Endothelial cell (in vitro differentiated cells): ENCODE measurements at regions not wholly inside any gene's neighbourhood (a gene's known extent, or its start where the extent isn't known, plus 50 kb on each side); places are given as distances from the start of the nearest gene placed in this dataset.

Source experiments
- DNase-seq: peaks from one replicate; pipeline ENCODE4 v3.0.0; 2021; ENCODE audit warnings: low spot score
- H3K27ac Mint-ChIP-seq: one replicate; pipeline ENCODE4 v1.8.0; 2021; ENCODE audit warnings: mixed read lengths, inconsistent platforms; ENCODE audit not compliant: unreplicated experiment
- H3K27me3 Mint-ChIP-seq: one replicate; pipeline ENCODE4 v1.8.0; 2021; ENCODE audit warnings: mild to moderate bottlenecking, moderate library complexity, mixed read lengths, inconsistent platforms; ENCODE audit not compliant: unreplicated experiment
- H3K36me3 Mint-ChIP-seq: one replicate; pipeline ENCODE4 v1.8.0; 2021; ENCODE audit warnings: mild to moderate bottlenecking, low read depth, mixed read lengths, inconsistent platforms; ENCODE audit not compliant: unreplicated experiment
- H3K4me1 Mint-ChIP-seq: one replicate; pipeline ENCODE4 v1.8.0; 2021; ENCODE audit warnings: mild to moderate bottlenecking, mixed read lengths, inconsistent platforms; ENCODE audit not compliant: unreplicated experiment
- H3K4me3 Mint-ChIP-seq: one replicate; pipeline ENCODE4 v1.8.0; 2021; ENCODE audit warnings: mild to moderate bottlenecking, mixed read lengths, inconsistent platforms; ENCODE audit not compliant: unreplicated experiment
- H3K9me3 Mint-ChIP-seq: one replicate; pipeline ENCODE4 v1.8.0; 2021; ENCODE audit warnings: mixed read lengths, inconsistent platforms; ENCODE audit not compliant: unreplicated experiment
- TF ChIP-seq, protein P1 (sequence below): fragments of 200-600 bp; sonication (generic); IDR thresholded peaks from one replicate; pipeline ENCODE4 v1.5.0; 2021; ENCODE audit warnings: antibody characterized with exemption; ENCODE audit not compliant: unreplicated experiment

DNA sequence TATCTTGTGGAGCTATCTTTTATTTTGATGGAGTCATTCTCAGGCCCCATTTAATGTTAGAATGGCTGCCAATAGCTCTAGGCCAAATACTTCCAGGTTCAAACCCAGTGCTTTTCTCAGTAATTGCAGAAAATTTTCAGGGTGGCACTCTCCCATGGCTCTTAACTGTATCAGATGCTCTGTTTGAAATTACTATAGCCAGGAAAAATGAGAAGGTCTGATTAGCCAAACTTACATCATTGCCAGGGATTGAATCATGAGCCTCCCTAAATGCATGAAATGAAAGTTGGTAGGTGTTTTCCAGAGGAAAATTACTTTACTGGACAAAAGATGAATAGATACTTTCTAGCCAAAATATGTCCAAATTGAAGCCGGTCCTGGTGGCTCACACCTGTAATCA lies 404.8 kb downstream of the MAT2B start:
- H3K27ac Mint-ChIP-seq = no peak overlapping the region
- H3K4me1 Mint-ChIP-seq = no peaks in the 10 kb centered on the region
- no peak for DNase-seq
- no peaks in the 10 kb centered on the region for H3K27me3 Mint-ChIP-seq
- no peak overlapping the region for H3K4me3 Mint-ChIP-seq
- H3K9me3 Mint-ChIP-seq = no peaks in the 10 kb centered on the region
- TF ChIP-seq, protein P1, sequence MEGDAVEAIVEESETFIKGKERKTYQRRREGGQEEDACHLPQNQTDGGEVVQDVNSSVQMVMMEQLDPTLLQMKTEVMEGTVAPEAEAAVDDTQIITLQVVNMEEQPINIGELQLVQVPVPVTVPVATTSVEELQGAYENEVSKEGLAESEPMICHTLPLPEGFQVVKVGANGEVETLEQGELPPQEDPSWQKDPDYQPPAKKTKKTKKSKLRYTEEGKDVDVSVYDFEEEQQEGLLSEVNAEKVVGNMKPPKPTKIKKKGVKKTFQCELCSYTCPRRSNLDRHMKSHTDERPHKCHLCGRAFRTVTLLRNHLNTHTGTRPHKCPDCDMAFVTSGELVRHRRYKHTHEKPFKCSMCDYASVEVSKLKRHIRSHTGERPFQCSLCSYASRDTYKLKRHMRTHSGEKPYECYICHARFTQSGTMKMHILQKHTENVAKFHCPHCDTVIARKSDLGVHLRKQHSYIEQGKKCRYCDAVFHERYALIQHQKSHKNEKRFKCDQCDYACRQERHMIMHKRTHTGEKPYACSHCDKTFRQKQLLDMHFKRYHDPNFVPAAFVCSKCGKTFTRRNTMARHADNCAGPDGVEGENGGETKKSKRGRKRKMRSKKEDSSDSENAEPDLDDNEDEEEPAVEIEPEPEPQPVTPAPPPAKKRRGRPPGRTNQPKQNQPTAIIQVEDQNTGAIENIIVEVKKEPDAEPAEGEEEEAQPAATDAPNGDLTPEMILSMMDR = no peak
- no peaks in the 10 kb centered on the region for H3K36me3 Mint-ChIP-seq

DNA sequence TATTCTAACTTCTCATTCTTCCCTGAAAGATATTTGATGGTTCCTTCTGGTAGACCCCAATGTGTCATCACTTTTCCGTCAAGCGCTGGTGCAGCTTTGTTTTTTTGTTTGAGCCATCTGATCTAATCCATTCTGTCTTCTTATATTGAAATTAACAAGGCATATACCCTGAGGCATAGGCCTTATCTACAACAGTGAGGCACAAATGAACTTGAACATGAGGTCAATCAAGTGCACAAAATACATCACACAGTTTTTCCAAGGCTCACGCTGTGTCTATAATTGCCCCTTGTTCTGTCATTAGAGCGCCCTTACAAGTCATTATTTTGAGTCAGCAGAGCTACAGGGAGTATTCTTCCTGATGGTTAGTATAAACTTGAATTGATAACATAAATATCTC lies 406.6 kb downstream of the MAT2B start:
- H3K4me3 Mint-ChIP-seq = no peak overlapping the region
- no peak overlapping the region for H3K27ac Mint-ChIP-seq
- no peaks in the 10 kb centered on the region for H3K9me3 Mint-ChIP-seq
- DNase-seq = no peak
- TF ChIP-seq, protein P1 = no peak
- peaks cover 6% of the 10 kb centered on the region for H3K4me1 Mint-ChIP-seq
- no peaks in the 10 kb centered on the region for H3K36me3 Mint-ChIP-seq
- no peaks in the 10 kb centered on the region for H3K27me3 Mint-ChIP-seq

DNA sequence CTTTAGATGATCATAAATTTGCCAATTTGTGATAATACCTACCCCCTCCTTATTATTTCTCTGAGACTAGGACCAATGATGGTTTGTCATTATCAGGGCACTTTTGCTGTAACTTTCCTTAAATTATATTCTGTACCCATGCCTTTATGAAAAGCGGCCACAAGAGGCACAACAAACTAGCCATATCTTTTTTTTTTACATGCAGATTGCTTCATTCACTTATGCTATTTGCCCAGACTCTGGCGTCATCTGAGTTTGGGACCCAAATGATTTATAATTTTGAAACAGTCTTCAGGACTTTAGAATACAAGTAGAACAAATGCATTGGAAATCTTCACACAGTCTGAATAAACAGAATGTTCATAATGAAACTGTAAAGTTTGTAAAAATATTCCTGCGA lies 408.1 kb downstream of the MAT2B start:
- Mint-ChIP-seq H3K4me1 (peaks cover 6% of the 10 kb centered on the region), H3K27ac (no peak overlapping the region), H3K4me3 (no peak overlapping the region), H3K9me3 (no peaks in the 10 kb centered on the region), H3K36me3 (no peaks in the 10 kb centered on the region), H3K27me3 (no peaks in the 10 kb centered on the region)
- no peak for DNase-seq
- TF ChIP-seq, protein P1 = no peak

DNA sequence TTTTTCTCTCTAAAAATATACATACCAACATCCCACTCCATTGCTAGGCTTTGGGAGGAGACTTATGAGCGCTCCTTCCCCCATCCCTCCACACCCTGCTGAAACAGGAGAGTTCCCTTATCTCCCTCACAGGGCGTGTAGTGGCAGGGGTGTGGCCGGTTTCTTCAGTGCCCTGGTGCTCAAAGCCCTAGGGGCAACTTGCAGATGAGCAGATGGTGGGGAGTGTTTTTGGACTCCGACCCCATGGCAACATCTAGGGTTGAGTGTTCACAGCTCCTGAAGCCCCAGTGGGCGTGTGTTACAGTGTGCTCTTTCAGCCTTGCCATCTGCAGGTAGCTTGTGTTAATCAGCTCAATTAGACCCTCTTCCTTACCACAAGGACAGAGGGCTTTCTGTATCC lies 409.5 kb downstream of the MAT2B start:
- Mint-ChIP-seq H3K9me3 (no peaks in the 10 kb centered on the region), H3K36me3 (no peaks in the 10 kb centered on the region)
- DNase-seq = no peak

DNA sequence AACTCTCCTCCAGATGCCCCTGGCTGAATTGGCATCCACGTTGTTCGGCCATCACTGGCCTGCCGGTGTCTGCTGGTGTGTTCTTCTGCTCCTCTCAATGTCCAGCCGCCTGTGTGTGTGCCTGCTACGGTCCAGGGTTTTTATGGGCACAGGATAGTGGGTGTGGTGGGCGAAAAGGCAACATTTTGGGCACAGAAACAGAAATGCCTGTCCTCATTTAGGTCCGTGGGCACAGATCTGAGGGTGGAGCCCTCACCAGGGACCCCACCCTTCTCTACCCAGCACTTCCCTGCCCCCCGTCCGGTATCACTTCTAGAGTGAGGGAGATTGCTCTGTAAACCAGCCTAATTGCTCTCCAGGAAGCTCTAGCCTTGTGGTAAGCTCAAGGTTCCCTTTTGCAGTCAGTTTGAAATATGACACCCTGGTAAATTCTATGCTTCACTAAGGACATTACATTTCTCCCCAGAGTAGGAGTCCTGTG lies 410.1 kb downstream of the MAT2B start:
- TF ChIP-seq, protein P1 = no peak
- Mint-ChIP-seq H3K4me3 (no peak overlapping the region), H3K36me3 (no peaks in the 10 kb centered on the region), H3K27ac (no peak overlapping the region), H3K27me3 (no peaks in the 10 kb centered on the region), H3K4me1 (peaks cover 6% of the 10 kb centered on the region), H3K9me3 (no peaks in the 10 kb centered on the region)
- no peak for DNase-seq

More for the DNA sequence above, 409.5 kb downstream of the MAT2B start:
- Mint-ChIP-seq H3K4me1 (peaks cover 6% of the 10 kb centered on the region), H3K27ac (no peak overlapping the region), H3K4me3 (no peak overlapping the region), H3K27me3 (no peaks in the 10 kb centered on the region)
- TF ChIP-seq, protein P1 = no peak
